Activated CD8-positive, alpha-beta T cell treated with anti-CD3 and anti-CD28 coated beads for 36 hours (primary cell): ENCODE measurements at regions not wholly inside any gene's neighbourhood (a gene's known extent, or its start where the extent isn't known, plus 50 kb on each side); places are given as distances from the start of the nearest gene placed in this dataset.

Experiments used
- ATAC-seq: fragments of 200-7000 bp; cut with Tn5 transposase; one replicate; pipeline ENCODE4 v1.10.0; 2021; ENCODE audit warnings: mild to moderate bottlenecking, moderate library complexity
- CTCF ChIA-PET: fragments of 350-600 bp; sonication (Branson Sonifier 250); formaldehyde crosslinking; loops from one replicate; lab custom pipeline; 2021; ENCODE audit warnings: antibody characterized with exemption; lab: Charles Lee
- POLR2A ChIA-PET: fragments of 350-600 bp; sonication (Branson Sonifier 250); formaldehyde crosslinking; loops from one replicate; lab custom pipeline; 2021; ENCODE audit warnings: antibody characterized with exemption; lab: Charles Lee
- DNase-seq: peaks from one replicate; pipeline ENCODE4 v3.0.0-alpha.2; 2020
- H3K27ac Mint-ChIP-seq: one replicate; pipeline ENCODE4 v1.8.0; 2021; ENCODE audit warnings: mild to moderate bottlenecking, mixed read lengths
- H3K27me3 Mint-ChIP-seq: one replicate; pipeline ENCODE4 v1.8.0; 2021; ENCODE audit warnings: mixed read lengths
- H3K36me3 Mint-ChIP-seq: one replicate; pipeline ENCODE4 v1.8.0; 2021; ENCODE audit warnings: low read depth, mixed read lengths
- H3K4me1 Mint-ChIP-seq: one replicate; pipeline ENCODE4 v1.8.0; 2021; ENCODE audit warnings: low read depth, mixed read lengths
- H3K4me3 Mint-ChIP-seq: one replicate; pipeline ENCODE4 v1.8.0; 2021; ENCODE audit warnings: mild to moderate bottlenecking, moderate library complexity, mixed read lengths
- H3K9me3 Mint-ChIP-seq: one replicate; pipeline ENCODE4 v1.8.0; 2021; ENCODE audit warnings: mixed read lengths
- CTCF ChIP-seq: fragments of 200-600 bp; IDR thresholded peaks from one replicate; pipeline ENCODE4 v1.8.0; 2022; ENCODE audit warnings: antibody characterized with exemption, mild to moderate bottlenecking
- intact Hi-C: fragments of 100-400 bp; cut with micrococcal nuclease; formaldehyde crosslinking; loops from one replicate; pipeline ENCODE4 v1.10.0; 2022

GRCh38 chr2:60125611-60126426, 427.6 kb downstream of the BCL11A start:
- Mint-ChIP-seq H3K27ac (no peak overlapping the region), H3K4me1 (no peaks in the 10 kb centered on the region), H3K4me3 (no peak overlapping the region), H3K27me3 (no peaks in the 10 kb centered on the region), H3K36me3 (no peaks in the 10 kb centered on the region), H3K9me3 (no peaks in the 10 kb centered on the region)
- TF ChIP-seq CTCF = no peak
- CTCF ChIA-PET = no interaction called here
- no peak for ATAC-seq
- POLR2A ChIA-PET = no interaction called here
- DNase-seq = no peak
- intact Hi-C loops = no loop called here

- Mint-ChIP-seq H3K4me1 (no peaks in the 10 kb centered on the region), H3K27ac (no peak overlapping the region), H3K36me3 (no peaks in the 10 kb centered on the region), H3K27me3 (no peaks in the 10 kb centered on the region), H3K4me3 (no peak overlapping the region), H3K9me3 (peaks cover 3% of the 10 kb centered on the region)
- intact Hi-C loops = no loop called here
- POLR2A ChIA-PET = no interaction called here
- CTCF ChIA-PET = no interaction called here
- DNase-seq = no peak
- no peak for ATAC-seq
- no peak for TF ChIP-seq CTCF
These were observed 433.7 kb downstream of the BCL11A start for GRCh38 chr2:60119778-60120177.

DNA sequence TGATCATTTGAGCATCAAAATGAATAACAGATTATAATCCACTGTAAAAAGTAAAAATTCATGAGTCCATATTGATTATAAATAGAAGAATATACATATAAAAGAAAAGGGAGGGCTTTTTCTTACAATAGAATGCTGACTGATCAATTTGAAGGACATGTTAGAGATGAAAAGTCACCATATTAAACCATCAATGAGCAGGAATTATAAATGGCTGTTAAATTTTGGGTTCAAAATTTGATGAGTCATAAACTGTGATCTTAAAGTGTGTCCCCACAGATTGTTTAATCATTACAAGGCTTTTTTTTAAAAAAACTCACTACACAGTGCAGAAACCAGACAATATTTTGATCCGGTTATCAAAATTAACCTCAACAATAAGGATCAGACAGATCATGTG, 434.5 kb downstream of the BCL11A start:
- H3K36me3 Mint-ChIP-seq = no peaks in the 10 kb centered on the region
- no peak overlapping the region for H3K27ac Mint-ChIP-seq
- CTCF ChIA-PET = no interaction called here
- no peaks in the 10 kb centered on the region for H3K27me3 Mint-ChIP-seq
- DNase-seq (no peak), ATAC-seq (no peak)
- H3K4me1 Mint-ChIP-seq = no peaks in the 10 kb centered on the region
- intact Hi-C loops = no loop called here
- H3K4me3 Mint-ChIP-seq = no peak overlapping the region
- no peak for TF ChIP-seq CTCF
- peaks cover 3% of the 10 kb centered on the region for H3K9me3 Mint-ChIP-seq
- POLR2A ChIA-PET = no interaction called here

GRCh38 chr2:60118061-60118460, 435.4 kb downstream of the BCL11A start:
- POLR2A ChIA-PET = no interaction called here
- H3K27me3 Mint-ChIP-seq = no peaks in the 10 kb centered on the region
- DNase-seq (no peak), ATAC-seq (no peak)
- H3K27ac Mint-ChIP-seq = no peak overlapping the region
- intact Hi-C loops = no loop called here
- CTCF ChIA-PET = no interaction called here
- no peaks in the 10 kb centered on the region for H3K4me1 Mint-ChIP-seq
- H3K4me3 Mint-ChIP-seq = no peak overlapping the region
- H3K9me3 Mint-ChIP-seq = peaks cover 3% of the 10 kb centered on the region
- no peak for TF ChIP-seq CTCF
- no peaks in the 10 kb centered on the region for H3K36me3 Mint-ChIP-seq

DNA sequence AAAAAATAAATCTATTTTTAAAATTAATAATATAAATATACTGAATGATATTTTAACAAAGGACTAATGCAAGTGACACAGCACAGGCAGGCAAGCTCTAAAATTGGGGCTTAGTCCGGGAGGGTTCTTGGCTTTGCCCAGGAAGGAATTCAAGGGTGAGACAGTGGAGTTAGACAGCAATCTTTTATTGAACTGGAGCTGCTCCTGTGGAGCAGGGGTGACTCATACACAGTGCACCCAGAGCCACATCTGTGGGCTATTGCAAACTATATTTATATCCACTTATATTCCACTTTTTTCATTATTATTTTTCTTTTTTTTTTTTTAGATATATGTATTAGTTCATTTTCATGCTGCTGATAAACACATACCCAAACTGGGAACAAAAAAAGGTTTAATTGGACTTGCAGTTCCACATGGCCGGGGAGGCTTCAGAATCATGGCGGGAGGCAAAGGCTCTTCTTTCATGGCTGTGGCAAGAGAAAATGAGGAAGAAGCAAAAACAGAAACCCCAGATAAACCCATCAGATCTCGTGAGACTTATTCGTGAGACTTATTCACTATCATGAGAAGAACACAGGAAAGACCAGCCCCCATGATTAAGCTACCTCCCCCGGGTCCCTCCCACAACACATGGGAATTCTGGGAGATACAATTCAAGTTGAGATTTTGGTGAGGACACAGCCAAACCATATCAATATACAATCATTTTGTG, 437.1 kb downstream of the BCL11A start:
- H3K36me3 Mint-ChIP-seq = no peaks in the 10 kb centered on the region
- intact Hi-C loops = no loop called here

More for the DNA sequence above, 437.1 kb downstream of the BCL11A start:
- Mint-ChIP-seq H3K4me3 (no peak overlapping the region), H3K27me3 (no peaks in the 10 kb centered on the region), H3K9me3 (peaks cover 3% of the 10 kb centered on the region), H3K4me1 (no peaks in the 10 kb centered on the region), H3K27ac (no peak overlapping the region)
- ChIA-PET CTCF (no interaction called here), POLR2A (no interaction called here)
- TF ChIP-seq CTCF = no peak
- no peak for DNase-seq
- ATAC-seq = no peak
